CD14-positive monocyte (primary cell): ENCODE measurements at regions not wholly inside any gene's neighbourhood (a gene's known extent, or its start where the extent isn't known, plus 50 kb on each side); places are given as distances from the start of the nearest gene placed in this dataset.
A peak's percentile ranks its signal among the peaks of the same experiment; 100 is the strongest.

Experiments used
- DNase-seq, 3 donors: peaks; one replicate each; pipeline ENCODE4 v3.0.0-alpha.2; 2011 to 2022
- H2AFZ ChIP-seq: 2 replicates; pipeline ENCODE4 v1.6.0; 2012; ENCODE audit warnings: mild to moderate bottlenecking, low read depth, low read length, inconsistent platforms; ENCODE audit not compliant: insufficient read depth, poor library complexity, severe bottlenecking
- H3K27ac ChIP-seq, 2 donors: 1 replicate in 1 of 2; 2 replicates in 1 of 2; pipeline ENCODE4 v1.5.1; 2012 to 2013; ENCODE audit warnings: low read length in 2 of 2, control low read depth in 1 of 2, inconsistent platforms in 1 of 2, low read depth in 1 of 2, mild to moderate bottlenecking in 1 of 2
- H3K27me3 ChIP-seq, 2 donors: one replicate each; pipeline versions ENCODE4 v1.6.0 to v1.6.1; 2011 to 2013; ENCODE audit warnings: low read length in 2 of 2; ENCODE audit not compliant: control insufficient read depth in 2 of 2, insufficient read depth in 2 of 2
- H3K36me3 ChIP-seq, 2 donors: replicated peaks in 1 of 2; 1 replicate in 1 of 2; 2 replicates in 1 of 2; pipeline versions ENCODE4 v1.5.1 to v1.6.1; 2012 to 2013; ENCODE audit warnings: low read length in 2 of 2, control low read depth in 1 of 2, inconsistent platforms in 1 of 2, mild to moderate bottlenecking in 1 of 2; ENCODE audit not compliant: insufficient read depth in 2 of 2, control insufficient read depth in 1 of 2
- H3K4me1 ChIP-seq, 2 donors: 1 replicate in 1 of 2; 2 replicates in 1 of 2; pipeline versions ENCODE4 v1.5.1 to v1.6.1; 2012 to 2013; ENCODE audit warnings: low read length in 2 of 2, control low read depth in 1 of 2, inconsistent platforms in 1 of 2, mild to moderate bottlenecking in 1 of 2, moderate library complexity in 1 of 2; ENCODE audit not compliant: insufficient read depth in 2 of 2, control insufficient read depth in 1 of 2
- H3K4me2 ChIP-seq: replicated peaks from 2 replicates; pipeline ENCODE3; 2012; ENCODE audit warnings: low read length, moderate library complexity, mild to moderate bottlenecking; ENCODE audit not compliant: poor library complexity, severe bottlenecking; ENCODE audit errors: extremely low read depth
- H3K4me3 ChIP-seq, 3 experiments: fragments of 200-600 bp in 1 of 3; sonication (generic) in 1 of 3; replicated peaks in 1 of 3; 1 replicate in 2 of 3; 2 replicates in 1 of 3; pipeline ENCODE4 v1.5.1; 2011 to 2013; ENCODE audit warnings: low read length in 3 of 3, mild to moderate bottlenecking in 3 of 3, control low read depth in 2 of 3, low read depth in 2 of 3, inconsistent platforms in 1 of 3, moderate library complexity in 1 of 3
- H3K79me2 ChIP-seq: 2 replicates; pipeline ENCODE4 v1.6.0; 2012; ENCODE audit warnings: mild to moderate bottlenecking, control low read depth, inconsistent platforms, low read length, moderate library complexity; ENCODE audit not compliant: insufficient read depth
- H3K9ac ChIP-seq: 2 replicates; pipeline ENCODE4 v1.6.0; 2017; ENCODE audit warnings: low read length, mild to moderate bottlenecking; ENCODE audit not compliant: insufficient read depth, poor library complexity, severe bottlenecking
- H3K9me3 ChIP-seq, 2 donors: replicated peaks in 1 of 2; 1 replicate in 1 of 2; 2 replicates in 1 of 2; pipeline versions ENCODE4 v1.5.1 to v1.6.1; 2012 to 2013; ENCODE audit warnings: low read length in 2 of 2, control low read depth in 1 of 2; ENCODE audit not compliant: control insufficient read depth in 1 of 2, insufficient read depth in 1 of 2
- H4K20me1 ChIP-seq: 2 replicates; pipeline ENCODE4 v1.6.0; 2012; ENCODE audit warnings: mild to moderate bottlenecking, low read length, control low read depth, moderate library complexity; ENCODE audit not compliant: insufficient read depth
- H3K27ac Mint-ChIP-seq, 7 donors: one replicate each; pipeline ENCODE4 v1.8.0; 2020; ENCODE audit warnings: mild to moderate bottlenecking in 7 of 7, mixed read lengths in 7 of 7, moderate library complexity in 6 of 7, inconsistent platforms in 2 of 7
- H3K27me3 Mint-ChIP-seq, 3 donors: one replicate each; pipeline ENCODE4 v1.8.0; 2021 to 2022; ENCODE audit warnings: low read depth in 3 of 3, mild to moderate bottlenecking in 3 of 3, mixed read lengths in 3 of 3, moderate library complexity in 3 of 3, inconsistent platforms in 1 of 3
- H3K36me3 Mint-ChIP-seq, 2 donors: one replicate each; pipeline ENCODE4 v1.8.0; 2020; ENCODE audit warnings: mixed read lengths in 2 of 2, inconsistent platforms in 1 of 2, mild to moderate bottlenecking in 1 of 2
- H3K4me1 Mint-ChIP-seq: one replicate; pipeline ENCODE4 v1.8.0; 2020; ENCODE audit warnings: mild to moderate bottlenecking, mixed read lengths
- H3K4me3 Mint-ChIP-seq, 2 donors: one replicate each; pipeline ENCODE4 v1.8.0; 2020; ENCODE audit warnings: mild to moderate bottlenecking in 2 of 2, mixed read lengths in 2 of 2, moderate library complexity in 1 of 2
- H3K9me3 Mint-ChIP-seq, 7 donors: one replicate each; pipeline ENCODE4 v1.8.0; 2020 to 2022; ENCODE audit warnings: mixed read lengths in 7 of 7, mild to moderate bottlenecking in 6 of 7, moderate library complexity in 6 of 7, inconsistent platforms in 2 of 7
- WGBS: methylation state at CpG from one replicate; pipeline ENCODE4 v1.1.5; 2013; ENCODE audit warnings: missing lambda C conversion rate; ENCODE audit not compliant: insufficient coverage; 5-methylcytosine and 5-hydroxymethylcytosine counted together
- intact Hi-C, 2 donors: fragments of 100-400 bp; cut with micrococcal nuclease; formaldehyde crosslinking; loops; one replicate each; pipeline versions ENCODE4 v1.15.0 to v1.15.1; 2023
- TF ChIP-seq, protein P1 (sequence below): fragments of 200-600 bp; IDR thresholded peaks from one replicate; pipeline ENCODE4 v1.8.0; 2022; ENCODE audit warnings: antibody characterized with exemption, mild to moderate bottlenecking

- Mint-ChIP-seq H3K27ac (peak overlapping the region in 2 of 7 donors; percentile 57 to 70), H3K36me3 (no peaks in the 10 kb centered on the region), H3K9me3 (peaks cover 2 to 12% (median 8%) of the 10 kb centered on the region in 7 donors), H3K4me3 (no peak overlapping the region), H3K4me1 (no peaks in the 10 kb centered on the region), H3K27me3 (no peaks in the 10 kb centered on the region)
- H3K27ac ChIP-seq: no peak overlapping the region
- no peaks in the 10 kb centered on the region for H3K36me3 ChIP-seq
- no peaks in the 10 kb centered on the region for H3K79me2 ChIP-seq
- H3K4me2 ChIP-seq: no peak overlapping the region
- H3K9me3 ChIP-seq: no peaks in the 10 kb centered on the region
- WGBS: no CpG with 5 or more reads among the region's 4 CpGs
- no peaks in the 10 kb centered on the region for H3K4me1 ChIP-seq
- no peaks in the 10 kb centered on the region for H3K27me3 ChIP-seq
- H3K9ac ChIP-seq: no peak overlapping the region
- DNase-seq: no peak
- H2AFZ ChIP-seq: no peak overlapping the region
- no peaks in the 10 kb centered on the region for H4K20me1 ChIP-seq
- TF ChIP-seq, protein P1, sequence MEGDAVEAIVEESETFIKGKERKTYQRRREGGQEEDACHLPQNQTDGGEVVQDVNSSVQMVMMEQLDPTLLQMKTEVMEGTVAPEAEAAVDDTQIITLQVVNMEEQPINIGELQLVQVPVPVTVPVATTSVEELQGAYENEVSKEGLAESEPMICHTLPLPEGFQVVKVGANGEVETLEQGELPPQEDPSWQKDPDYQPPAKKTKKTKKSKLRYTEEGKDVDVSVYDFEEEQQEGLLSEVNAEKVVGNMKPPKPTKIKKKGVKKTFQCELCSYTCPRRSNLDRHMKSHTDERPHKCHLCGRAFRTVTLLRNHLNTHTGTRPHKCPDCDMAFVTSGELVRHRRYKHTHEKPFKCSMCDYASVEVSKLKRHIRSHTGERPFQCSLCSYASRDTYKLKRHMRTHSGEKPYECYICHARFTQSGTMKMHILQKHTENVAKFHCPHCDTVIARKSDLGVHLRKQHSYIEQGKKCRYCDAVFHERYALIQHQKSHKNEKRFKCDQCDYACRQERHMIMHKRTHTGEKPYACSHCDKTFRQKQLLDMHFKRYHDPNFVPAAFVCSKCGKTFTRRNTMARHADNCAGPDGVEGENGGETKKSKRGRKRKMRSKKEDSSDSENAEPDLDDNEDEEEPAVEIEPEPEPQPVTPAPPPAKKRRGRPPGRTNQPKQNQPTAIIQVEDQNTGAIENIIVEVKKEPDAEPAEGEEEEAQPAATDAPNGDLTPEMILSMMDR: no peak
- intact Hi-C loops: no loop called here
- no peak overlapping the region for H3K4me3 ChIP-seq
These were observed 97.9 kb upstream of the SERBP1 start for GRCh38 chr1:67528141-67528540.

DNA sequence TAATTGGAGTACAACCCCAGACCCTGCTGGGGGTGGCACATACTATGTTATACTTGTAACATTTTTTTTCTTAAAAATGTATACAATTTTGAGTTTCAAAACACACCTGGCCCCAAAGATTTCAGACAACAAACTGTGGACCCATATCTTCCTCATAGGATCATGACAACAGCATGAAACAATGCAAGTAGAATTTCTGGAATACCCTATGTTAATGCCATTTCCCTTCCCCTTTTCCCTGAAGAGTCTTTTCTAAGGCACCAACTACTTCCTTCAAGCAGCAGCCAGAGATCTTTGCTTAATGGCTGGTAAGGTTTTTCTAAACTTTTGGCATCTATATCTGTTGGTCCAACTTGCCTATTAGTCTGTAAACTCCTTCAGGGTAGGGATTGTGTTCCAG, 99.9 kb upstream of the SERBP1 start:
- Mint-ChIP-seq H3K4me3 (no peak overlapping the region), H3K27me3 (no peaks in the 10 kb centered on the region), H3K4me1 (no peaks in the 10 kb centered on the region), H3K27ac (no peak overlapping the region), H3K36me3 (no peaks in the 10 kb centered on the region), H3K9me3 (peaks cover 2 to 12% (median 8%) of the 10 kb centered on the region in 7 donors)
- Histone ChIP-seq H2AFZ (no peak overlapping the region), H3K27me3 (no peaks in the 10 kb centered on the region), H3K79me2 (no peaks in the 10 kb centered on the region), H3K9me3 (no peaks in the 10 kb centered on the region), H3K4me2 (no peak overlapping the region), H3K9ac (no peak overlapping the region), H3K27ac (no peak overlapping the region), H3K4me3 (no peak overlapping the region), H3K4me1 (no peaks in the 10 kb centered on the region), H3K36me3 (no peaks in the 10 kb centered on the region), H4K20me1 (no peaks in the 10 kb centered on the region)
- intact Hi-C loops: no loop called here
- no peak for DNase-seq
- TF ChIP-seq, protein P1: no peak
